Parathyroid adenoma (tissue), 2 donors: ENCODE measurements at regions not wholly inside any gene's neighbourhood (a gene's known extent, or its start where the extent isn't known, plus 50 kb on each side); places are given as distances from the start of the nearest gene placed in this dataset.

Source experiments
- H2AFZ ChIP-seq: fragments of 300-600 bp; sonication (generic); one replicate; pipeline ENCODE4 v1.7.0; 2017; ENCODE audit warnings: antibody characterized with exemption, mild to moderate bottlenecking
- H3K27ac ChIP-seq: fragments of 300-600 bp; sonication (generic); one replicate; pipeline ENCODE4 v1.7.0; 2017
- H3K27me3 ChIP-seq: fragments of 300-600 bp; sonication (generic); one replicate; pipeline ENCODE4 v1.7.0; 2017; ENCODE audit warnings: low read length; ENCODE audit not compliant: control insufficient read depth, insufficient read depth
- H3K36me3 ChIP-seq: fragments of 300-600 bp; sonication (generic); one replicate; pipeline ENCODE4 v1.7.0; 2017; ENCODE audit warnings: low read length; ENCODE audit not compliant: control insufficient read depth, insufficient read depth
- H3K4me1 ChIP-seq: fragments of 300-600 bp; sonication (generic); one replicate; pipeline ENCODE4 v1.7.0; 2017; ENCODE audit warnings: control low read depth
- H3K4me2 ChIP-seq: fragments of 300-600 bp; sonication (generic); one replicate; pipeline ENCODE4 v1.7.0; 2017; ENCODE audit warnings: low read length
- H3K4me3 ChIP-seq: fragments of 300-600 bp; sonication (generic); one replicate; pipeline ENCODE4 v1.7.0; 2017; ENCODE audit warnings: low read depth, low read length
- H3K79me2 ChIP-seq: fragments of 300-600 bp; sonication (generic); one replicate; pipeline ENCODE4 v1.7.0; 2017; ENCODE audit warnings: control low read depth
- H3K9ac ChIP-seq: fragments of 300-600 bp; sonication (generic); one replicate; pipeline ENCODE4 v1.7.0; 2017; ENCODE audit warnings: mild to moderate bottlenecking
- H3K9me3 ChIP-seq: fragments of 300-600 bp; sonication (generic); one replicate; pipeline ENCODE4 v1.7.0; 2017; ENCODE audit warnings: low read length; ENCODE audit not compliant: control insufficient read depth
- TF ChIP-seq, protein P1 (sequence below): fragments of 300-600 bp; sonication (generic); IDR thresholded peaks from one replicate; pipeline ENCODE4 v1.7.0; 2017; ENCODE audit warnings: antibody characterized with exemption, mild to moderate bottlenecking
- donor health status: primary hyperparathyroidism.

DNA sequence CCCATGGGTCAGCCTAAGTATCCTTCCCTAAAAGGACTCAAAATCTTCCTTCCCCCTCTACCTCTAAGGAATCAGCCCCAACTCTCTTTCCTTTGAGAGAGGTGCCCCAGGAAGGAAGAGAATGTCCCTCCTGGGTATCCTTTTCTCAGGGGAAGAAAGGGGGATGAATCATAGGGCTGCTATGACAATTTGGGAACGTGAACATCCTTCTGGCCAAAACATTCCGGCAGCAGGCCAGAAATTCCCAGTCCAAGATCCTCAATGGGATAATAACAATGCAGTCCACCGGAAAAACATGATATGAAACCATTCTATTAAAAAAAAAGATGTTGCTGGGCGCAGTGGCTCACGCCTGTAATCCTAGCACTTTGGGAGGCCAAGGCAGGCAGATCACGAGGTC, 50.8 kb upstream of the CACNA2D3 start:
- Histone ChIP-seq H3K27me3 (no peaks in the 10 kb centered on the region), H3K36me3 (no peaks in the 10 kb centered on the region), H3K9ac (no peak overlapping the region), H3K4me1 (peaks cover 6% of the 10 kb centered on the region), H3K4me3 (no peak overlapping the region), H3K27ac (no peak overlapping the region), H3K79me2 (no peaks in the 10 kb centered on the region), H3K4me2 (no peak overlapping the region), H2AFZ (no peak overlapping the region), H3K9me3 (no peaks in the 10 kb centered on the region)
- TF ChIP-seq, protein P1, sequence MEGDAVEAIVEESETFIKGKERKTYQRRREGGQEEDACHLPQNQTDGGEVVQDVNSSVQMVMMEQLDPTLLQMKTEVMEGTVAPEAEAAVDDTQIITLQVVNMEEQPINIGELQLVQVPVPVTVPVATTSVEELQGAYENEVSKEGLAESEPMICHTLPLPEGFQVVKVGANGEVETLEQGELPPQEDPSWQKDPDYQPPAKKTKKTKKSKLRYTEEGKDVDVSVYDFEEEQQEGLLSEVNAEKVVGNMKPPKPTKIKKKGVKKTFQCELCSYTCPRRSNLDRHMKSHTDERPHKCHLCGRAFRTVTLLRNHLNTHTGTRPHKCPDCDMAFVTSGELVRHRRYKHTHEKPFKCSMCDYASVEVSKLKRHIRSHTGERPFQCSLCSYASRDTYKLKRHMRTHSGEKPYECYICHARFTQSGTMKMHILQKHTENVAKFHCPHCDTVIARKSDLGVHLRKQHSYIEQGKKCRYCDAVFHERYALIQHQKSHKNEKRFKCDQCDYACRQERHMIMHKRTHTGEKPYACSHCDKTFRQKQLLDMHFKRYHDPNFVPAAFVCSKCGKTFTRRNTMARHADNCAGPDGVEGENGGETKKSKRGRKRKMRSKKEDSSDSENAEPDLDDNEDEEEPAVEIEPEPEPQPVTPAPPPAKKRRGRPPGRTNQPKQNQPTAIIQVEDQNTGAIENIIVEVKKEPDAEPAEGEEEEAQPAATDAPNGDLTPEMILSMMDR, result no peak

GRCh38 chr3:54069961-54070360, 52.4 kb upstream of the CACNA2D3 start:
- Histone ChIP-seq H3K4me3 (no peak overlapping the region), H3K9me3 (no peaks in the 10 kb centered on the region), H3K27me3 (no peaks in the 10 kb centered on the region), H3K4me1 (peaks cover 6% of the 10 kb centered on the region), H3K4me2 (no peak overlapping the region), H3K27ac (no peak overlapping the region), H3K36me3 (no peaks in the 10 kb centered on the region), H3K79me2 (no peaks in the 10 kb centered on the region), H3K9ac (no peak overlapping the region), H2AFZ (no peak overlapping the region)
- TF ChIP-seq, protein P1, result no peak

DNA sequence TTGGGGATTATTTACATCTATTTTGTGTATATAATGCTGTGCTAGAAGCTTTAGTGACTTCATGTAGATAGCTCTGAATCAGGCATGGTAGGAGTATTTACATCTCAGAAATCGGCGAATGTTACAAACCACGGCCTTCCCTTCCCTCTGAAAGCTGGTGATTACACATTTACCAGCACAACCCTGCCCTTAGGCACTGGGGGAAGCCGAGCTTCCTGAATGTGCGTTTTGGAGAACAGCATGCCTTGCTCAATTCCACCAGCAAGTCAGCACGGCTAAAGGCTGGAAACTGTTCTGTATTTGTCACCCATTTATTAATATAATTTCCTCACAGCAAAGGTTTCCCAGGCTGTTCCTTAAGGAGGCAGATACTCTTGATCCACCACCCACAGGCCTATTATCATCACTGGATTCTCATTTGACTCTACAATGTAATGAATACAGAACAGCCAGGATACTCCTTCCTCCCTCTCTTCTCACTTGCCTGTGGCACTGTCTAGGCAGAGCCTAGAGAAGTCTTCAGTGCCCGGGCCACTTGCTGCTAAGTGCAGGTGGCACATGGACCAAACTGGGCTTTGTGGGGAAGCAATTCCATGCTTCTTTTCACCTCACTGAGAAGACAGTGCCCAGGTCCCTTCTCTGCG, 55.2 kb upstream of the CACNA2D3 start:
- Histone ChIP-seq H3K4me1 (no peaks in the 10 kb centered on the region), H3K4me2 (no peak overlapping the region), H3K79me2 (no peaks in the 10 kb centered on the region), H3K9me3 (no peaks in the 10 kb centered on the region), H3K36me3 (no peaks in the 10 kb centered on the region), H3K4me3 (no peak overlapping the region), H3K27me3 (no peaks in the 10 kb centered on the region), H2AFZ (no peak overlapping the region), H3K9ac (no peak overlapping the region), H3K27ac (no peak overlapping the region)
- TF ChIP-seq, protein P1, result no peak

DNA sequence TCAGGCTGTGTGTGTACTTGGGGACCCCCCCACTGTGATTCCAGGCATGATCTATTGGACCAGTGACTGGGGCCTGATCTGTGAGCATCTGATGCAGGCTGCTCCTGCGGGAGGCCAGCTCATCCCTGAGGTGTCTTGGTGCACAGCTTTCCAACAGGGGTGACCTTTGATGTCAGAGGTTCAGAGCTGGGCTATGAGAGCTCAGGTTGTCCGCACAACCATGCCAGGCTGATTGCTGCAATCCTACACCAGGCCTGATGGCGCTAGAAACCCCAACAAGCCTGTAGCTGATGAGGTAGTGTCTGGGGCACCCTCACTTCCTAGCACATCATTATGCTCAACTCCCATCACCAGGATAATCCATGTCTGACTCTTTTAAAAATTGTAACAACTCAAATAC, 56.1 kb upstream of the CACNA2D3 start:
- H3K4me1 ChIP-seq, result no peaks in the 10 kb centered on the region
- no peaks in the 10 kb centered on the region for H3K79me2 ChIP-seq
- H3K4me2 ChIP-seq, result no peak overlapping the region
- H2AFZ ChIP-seq, result no peak overlapping the region
- no peak overlapping the region for H3K9ac ChIP-seq
- H3K27ac ChIP-seq, result no peak overlapping the region
- H3K9me3 ChIP-seq, result no peaks in the 10 kb centered on the region
- H3K36me3 ChIP-seq, result no peaks in the 10 kb centered on the region
- TF ChIP-seq, protein P1, result no peak
- H3K4me3 ChIP-seq, result no peak overlapping the region
- no peaks in the 10 kb centered on the region for H3K27me3 ChIP-seq

- no peak overlapping the region for H3K27ac ChIP-seq
- H3K4me1 ChIP-seq, result no peaks in the 10 kb centered on the region
- no peak overlapping the region for H3K4me3 ChIP-seq
- TF ChIP-seq, protein P1, result no peak
- H3K79me2 ChIP-seq, result no peaks in the 10 kb centered on the region
- no peaks in the 10 kb centered on the region for H3K36me3 ChIP-seq
- H3K9ac ChIP-seq, result no peak overlapping the region
- H3K9me3 ChIP-seq, result no peaks in the 10 kb centered on the region
- no peaks in the 10 kb centered on the region for H3K27me3 ChIP-seq
- no peak overlapping the region for H2AFZ ChIP-seq
- no peak overlapping the region for H3K4me2 ChIP-seq
These were observed 56.8 kb upstream of the CACNA2D3 start for GRCh38 chr3:54065586-54065985.
